HG02870 (cell line): ENCODE measurements at regions not wholly inside any gene's neighbourhood (a gene's known extent, or its start where the extent isn't known, plus 50 kb on each side); places are given as distances from the start of the nearest gene placed in this dataset.

Source experiments
- ATAC-seq: cut with Tn5 transposase; IDR thresholded peaks from one replicate; pipeline ENCODE4 v1.9.1; 2021; ENCODE audit warnings: mild to moderate bottlenecking, moderate library complexity; ENCODE audit not compliant: unreplicated experiment

DNA sequence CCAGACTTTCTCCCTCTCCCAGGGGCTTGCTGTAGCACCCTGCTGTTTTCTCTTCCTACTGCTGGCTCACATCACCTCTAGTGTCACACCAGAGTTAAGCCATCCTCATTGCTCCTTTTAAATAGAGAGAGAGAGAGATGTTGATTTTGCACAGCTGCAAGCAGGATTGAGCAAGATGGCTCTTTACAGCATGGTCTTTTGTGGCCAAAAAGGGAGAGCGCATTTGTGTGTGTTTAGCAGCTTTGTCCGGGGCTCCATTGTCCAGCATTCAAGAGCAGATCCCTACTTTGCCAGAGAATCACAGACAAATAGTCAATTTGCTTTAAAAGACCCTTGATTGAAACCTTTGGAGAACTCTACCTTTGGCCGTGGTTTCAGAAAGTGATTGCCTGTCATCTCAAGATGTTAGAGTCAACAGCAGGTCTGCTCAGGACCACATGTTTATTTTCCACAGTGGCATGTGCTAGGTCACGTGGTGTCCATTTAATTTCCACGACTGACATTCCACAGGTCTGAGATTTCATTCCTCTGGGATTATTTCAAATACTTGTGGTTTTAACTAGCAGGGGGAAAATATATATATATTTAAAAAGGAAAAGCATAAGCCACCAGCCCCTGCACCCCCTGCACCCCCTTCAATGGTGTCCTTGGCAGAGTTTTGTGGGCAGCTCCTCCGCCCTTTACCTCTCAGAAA lies 359.9 kb upstream of the SLC14A2 start:
- no peak for ATAC-seq

DNA sequence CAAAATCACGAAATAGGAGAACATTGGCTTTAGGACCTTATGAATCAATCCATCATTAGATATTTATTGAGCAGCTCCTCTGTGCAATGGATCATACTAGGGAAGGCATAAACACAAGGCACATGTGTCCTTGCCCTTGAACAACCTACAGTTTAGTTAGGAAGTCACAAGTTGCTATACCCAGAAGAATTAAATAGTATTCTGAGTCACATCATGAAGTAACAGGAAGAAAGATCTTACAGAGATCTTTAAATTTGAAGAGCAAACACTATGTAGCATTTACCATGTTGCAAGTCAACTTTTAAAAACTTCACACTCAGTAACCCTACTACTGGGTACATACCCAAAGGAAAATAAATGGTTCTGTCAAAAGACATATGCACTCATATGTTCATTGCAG lies 355.2 kb upstream of the SLC14A2 start:
- no peak for ATAC-seq

DNA sequence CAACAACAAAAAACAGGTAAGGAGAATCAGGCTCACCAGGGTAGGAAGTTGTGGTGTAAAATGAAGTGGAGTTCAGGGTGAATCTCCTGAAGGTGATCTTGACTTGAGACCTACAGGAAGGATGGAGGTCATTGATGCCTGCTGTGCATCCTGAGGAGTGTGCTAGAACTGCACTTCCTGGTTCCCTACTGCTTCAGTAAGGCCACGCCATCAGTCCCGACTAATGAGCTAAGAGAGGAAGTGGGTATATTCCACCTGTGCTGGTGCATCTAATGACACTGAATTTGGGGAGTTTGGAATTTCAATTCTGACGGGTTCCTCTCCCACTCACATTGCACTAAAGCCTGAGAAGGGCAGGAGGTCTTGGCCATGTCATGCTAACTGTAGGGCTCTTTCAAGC lies 349.3 kb upstream of the SLC14A2 start:
- ATAC-seq, result no peak

DNA sequence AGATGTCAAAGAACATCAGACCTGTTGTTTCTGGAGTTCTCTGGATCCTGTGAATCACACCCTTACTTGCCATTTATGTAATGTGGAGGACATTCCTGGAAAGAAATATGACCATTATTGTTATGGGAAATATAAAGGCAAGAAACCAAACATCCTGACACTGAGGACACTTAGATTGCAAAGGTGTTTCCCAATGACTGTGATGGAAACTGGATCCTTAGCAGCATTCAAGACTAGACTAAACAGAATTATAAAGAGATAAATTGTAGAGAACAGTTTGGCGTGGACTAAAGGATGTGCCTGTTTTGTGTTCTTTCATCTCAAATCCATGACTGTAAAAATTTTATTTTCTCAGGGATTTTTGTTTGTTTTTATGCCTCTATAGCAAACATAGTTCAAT lies 347.7 kb upstream of the SLC14A2 start:
- no peak for ATAC-seq

DNA sequence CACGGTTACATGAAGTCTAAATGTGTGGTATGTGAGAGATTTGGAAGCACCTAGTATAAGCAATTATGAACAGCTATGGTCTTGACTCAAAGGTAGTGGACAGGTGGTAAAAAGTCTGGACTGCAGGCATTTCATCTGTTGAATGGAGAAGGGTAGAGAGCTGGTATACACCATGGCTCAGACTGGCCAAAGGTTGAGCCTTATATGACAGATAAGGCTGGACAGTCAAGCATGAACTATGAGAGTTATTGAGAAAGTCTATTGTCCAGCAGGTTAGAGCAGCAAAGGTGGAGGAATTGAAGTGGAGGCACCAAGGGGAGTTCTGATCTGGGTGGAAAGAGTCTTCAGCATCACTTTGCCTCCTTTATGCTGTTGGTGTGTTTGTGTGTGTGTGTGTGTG lies 346.7 kb upstream of the SLC14A2 start:
- ATAC-seq, result no peak

DNA sequence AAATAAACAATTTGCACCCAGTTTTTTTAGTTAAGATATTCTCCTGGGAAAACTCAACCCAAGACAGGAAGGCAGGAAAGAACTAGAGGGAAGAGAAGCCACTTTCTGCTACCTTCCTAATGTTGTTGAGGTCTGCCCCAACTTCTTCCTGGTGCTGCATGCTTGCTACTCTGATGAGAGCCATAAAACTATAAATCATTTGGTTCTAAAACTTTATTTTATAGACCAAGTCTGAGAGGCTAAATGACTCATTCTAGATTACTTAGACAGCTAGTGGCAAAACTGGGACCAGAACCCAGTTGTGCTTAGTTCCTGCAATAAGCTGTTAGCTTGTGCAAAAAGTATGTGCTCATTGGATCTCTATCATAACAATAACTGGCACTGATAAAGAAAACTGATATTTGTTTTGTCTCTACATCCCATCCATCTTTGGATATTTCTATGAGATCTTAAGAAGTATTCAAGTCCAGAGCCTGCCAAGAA lies 344.9 kb upstream of the SLC14A2 start:
- no peak for ATAC-seq

DNA sequence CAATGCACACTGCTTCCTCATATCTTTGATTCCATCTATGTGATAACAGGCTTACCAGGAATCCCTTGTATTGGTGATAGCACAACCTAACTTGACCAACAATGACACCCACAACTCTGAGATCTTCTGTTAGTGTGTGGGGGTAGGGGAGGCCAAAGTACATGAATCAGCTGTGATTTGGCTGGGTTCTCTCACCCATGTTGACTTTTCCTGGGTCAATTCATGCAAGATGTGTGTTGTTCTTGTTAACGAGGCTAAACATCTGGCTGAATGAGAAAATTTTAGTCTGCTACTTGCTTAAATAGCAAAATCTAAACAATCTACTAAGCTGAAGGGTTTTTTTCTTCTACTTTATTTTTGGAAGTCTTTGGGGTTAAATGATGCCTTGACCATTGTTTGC lies 341.2 kb upstream of the SLC14A2 start:
- no peak for ATAC-seq

DNA sequence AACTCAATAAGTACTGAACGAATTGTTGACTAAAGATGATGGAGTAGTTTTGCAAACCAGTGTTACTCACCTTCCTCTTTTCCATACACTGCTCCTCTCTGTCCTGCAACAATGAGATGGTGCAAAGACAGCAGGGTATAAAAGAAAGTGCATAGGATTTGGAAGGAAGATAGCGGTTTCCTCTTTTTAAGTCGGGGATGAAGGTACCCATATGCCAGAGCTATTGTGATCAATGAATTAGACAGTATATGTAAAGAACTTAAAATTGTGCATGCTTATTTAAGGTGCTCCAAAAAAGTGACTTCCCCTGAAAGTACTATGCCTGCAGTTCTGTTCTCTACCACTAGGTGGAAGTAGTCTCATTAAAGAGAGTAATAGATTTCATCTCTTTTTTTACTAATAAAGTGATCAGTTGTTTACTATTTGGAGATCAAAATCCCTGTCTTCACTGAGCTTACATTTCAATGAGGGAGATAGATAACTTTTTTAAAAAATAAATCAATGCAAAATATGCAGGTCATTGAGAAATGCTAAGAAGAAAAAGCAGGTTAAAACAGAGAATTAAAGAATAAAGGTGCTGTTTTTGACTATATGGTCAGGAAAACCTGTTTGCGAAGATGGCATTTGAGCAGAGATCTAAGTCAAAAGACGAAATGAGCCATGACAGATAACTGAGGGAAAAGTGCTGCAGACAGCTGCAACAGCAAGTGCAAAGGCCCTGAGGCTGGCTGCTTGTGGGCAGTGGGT lies 339.7 kb upstream of the SLC14A2 start:
- ATAC-seq, result no peak

DNA sequence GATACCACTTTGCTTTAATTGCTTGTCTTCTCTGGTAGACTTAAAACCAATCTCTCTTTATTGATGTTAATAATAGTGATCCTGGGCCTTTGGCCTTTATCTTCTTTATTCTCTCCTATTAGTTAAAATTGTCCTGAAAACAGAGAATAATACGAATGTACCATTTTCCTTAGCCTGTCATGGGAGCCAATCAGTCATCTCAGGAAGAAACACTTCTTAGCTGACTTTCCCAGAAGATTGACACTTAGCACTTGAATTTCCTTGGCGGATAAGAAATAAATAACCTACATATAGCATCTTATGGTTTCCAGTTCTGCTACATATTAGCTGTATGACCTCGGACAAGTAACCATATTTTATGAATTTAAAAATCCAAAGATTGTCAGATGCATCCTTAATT lies 338.4 kb upstream of the SLC14A2 start:
- no peak for ATAC-seq

DNA sequence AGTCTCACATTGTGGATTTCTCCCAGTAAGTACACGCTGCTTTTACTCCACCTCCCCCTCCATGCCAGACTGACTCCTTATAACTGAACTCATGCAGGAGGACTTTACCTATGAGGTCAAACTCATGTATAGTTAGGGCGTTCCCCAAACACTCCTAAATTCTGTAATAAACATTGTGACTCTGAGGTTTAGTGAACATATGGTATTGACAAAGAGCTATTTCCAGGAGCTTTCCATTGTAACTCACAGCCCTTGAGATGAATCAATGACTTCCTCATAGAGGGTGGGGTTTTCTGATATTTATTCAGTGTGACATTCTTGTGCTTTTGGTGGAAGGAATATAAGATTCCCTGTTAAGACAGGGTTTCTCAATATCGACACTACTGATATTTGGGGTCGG lies 337.4 kb upstream of the SLC14A2 start:
- ATAC-seq, result no peak

DNA sequence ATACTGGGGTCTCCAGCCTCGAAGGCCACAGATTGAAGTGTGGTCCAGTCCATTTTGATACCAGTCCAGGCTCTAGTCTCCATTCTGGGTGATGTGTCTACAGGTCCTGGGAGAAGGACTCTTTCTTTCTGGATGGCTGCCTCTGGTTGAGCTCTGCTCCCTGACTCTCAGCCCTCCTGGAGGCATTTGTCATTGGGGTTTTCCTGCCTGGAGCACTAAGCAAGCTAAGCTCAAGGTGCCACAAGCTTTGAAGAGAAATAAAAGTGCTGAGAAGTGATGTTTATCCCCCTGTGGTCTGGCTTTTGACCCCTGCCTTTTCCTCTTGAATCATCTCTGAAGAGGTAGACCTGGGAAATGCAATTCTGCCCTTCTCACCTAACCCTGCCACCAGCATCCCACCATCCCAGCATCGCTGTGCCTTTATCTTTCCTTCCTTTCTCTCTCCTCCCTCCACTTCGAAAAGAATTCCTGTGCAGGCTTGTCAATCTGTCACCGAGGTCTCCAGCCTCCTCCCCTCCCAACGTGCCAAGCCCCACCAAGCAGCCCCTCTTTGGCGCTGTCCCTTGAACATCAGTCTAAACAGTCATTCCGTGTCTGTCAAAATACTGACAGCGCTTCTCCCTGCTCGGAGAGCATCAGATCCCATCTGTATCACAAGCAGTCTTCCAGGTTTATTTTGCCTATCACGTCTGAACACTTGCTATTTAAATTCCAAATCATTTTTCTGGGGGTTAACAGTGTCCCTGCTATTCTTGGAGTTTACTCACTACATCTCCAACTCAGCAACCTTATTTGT lies 334.6 kb upstream of the SLC14A2 start:
- ATAC-seq, result no peak

DNA sequence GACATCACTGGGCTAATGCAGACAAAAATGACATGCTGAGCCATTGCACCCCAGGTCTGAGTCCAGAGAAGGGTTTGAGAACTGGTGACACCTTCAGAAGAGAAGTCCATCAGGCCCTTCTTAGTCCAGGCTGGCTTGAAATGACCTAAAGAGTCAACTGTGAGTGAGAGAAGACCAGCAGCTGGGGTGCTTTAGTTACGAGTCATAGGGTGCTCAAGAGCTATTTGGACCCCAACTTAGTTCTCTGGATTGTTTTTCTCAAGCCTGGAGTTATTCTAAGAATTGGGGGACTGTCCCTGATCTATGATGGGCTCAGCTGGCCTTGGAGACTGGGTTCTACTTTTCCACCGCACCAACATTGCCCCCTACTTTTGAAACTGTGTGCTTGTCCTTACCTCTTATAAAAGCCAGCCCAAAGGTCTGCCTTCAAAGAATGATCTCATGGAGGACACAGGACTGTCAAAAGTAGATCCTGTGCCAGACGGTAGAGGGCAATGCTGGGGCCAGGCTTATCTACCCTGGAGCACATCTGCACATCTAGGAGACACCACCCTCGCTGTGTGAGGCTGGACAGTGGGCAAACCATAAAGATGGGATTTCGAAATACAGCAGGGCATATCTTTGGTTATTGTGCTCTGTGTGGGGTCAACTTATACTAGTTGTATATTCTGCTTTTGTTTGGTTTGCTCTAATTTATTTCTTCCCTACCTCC lies 333.0 kb upstream of the SLC14A2 start:
- no peak for ATAC-seq

DNA sequence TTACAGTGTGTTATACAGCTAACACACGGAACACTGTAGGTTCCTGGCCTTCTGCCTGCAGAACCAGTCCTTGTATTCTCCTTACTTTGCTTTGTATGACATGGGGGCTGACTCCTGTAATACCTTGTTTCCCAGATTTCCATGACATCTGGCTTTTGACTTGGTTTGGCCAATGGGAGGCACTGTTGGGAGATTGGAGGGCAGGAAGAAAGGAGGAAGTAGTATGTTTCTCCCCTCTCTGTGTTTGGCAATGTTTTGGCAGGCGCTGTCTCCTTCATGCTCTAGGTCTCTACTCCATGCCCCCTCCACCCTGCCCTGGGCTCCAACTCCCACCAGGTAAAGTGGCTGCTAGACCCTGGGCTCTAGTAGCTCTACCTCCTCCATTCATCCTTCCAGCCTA lies 331.1 kb upstream of the SLC14A2 start:
- ATAC-seq, result no peak

DNA sequence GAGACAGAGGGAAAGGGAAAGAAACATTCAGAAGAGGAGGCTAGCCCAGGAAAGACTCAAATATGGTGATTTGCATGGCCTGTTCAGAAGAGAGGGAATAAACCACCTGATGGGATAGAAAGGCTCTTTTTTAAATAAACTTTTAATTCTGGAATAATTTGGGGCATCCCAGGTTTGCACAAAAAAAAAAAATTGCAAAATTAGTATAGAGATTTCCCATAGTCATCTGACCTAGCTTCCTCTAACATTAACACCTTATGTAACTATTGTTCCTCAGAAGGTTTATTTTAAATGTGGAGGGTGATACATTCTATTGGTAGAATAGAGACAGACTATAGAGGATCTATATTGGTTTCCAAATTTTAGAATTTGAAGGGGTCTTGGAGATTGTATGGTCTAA lies 330.4 kb upstream of the SLC14A2 start:
- ATAC-seq, result no peak

DNA sequence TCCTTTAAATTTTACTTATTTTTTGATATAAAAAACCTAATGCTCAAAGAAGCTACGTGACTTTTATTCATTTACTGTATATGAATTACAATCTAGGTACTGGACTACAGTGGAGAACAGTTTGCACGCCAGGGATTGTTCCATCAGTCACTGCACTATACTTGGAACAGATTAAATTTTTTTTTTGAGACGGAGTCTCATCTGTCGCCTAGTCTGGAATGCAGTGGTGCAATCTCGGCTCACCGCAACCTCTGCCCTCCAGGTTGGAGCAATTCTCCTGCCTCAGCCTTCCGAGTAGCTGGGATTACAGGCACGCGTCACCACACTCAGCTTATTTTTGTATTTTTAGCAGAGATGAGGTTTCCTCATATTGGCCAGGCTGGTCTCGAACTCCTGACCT lies 330.0 kb upstream of the SLC14A2 start:
- no peak for ATAC-seq

DNA sequence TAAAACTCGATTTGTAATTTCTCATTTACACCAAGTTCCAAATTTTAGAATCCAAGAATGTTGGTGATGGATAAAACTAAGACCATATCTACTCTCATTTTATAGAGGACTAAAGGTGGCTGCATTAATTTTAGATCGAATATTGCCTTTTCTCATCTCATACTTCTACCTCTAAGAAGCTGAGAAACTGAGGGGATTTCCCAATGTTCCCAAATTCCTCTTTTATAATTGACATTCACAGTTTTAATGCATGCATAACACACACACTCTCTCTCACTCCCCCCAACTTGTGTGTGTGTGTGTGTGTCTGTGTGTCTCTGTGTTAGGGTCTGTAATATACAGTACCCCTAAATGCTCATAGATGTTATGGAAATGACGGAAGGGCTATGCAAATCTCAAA lies 328.8 kb upstream of the SLC14A2 start:
- ATAC-seq, result no peak

DNA sequence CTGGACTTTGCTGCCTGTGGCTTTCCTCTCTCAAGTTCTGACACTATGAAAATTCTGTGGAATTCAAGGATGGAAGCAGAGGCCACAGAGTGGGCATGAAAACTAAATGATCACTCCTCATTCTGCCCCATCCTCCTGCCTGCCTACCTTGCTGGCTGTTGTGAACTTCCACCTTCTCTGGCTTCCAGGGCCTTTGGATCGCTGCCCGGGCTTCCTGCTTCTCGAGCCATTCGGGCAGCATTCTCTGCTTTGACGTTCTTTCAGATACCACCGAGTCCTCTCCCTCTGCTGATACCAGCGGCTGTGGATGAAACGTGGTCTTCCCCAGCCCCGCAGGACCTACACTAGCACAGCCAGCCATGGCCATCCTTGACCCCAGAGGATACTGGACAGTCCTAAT lies 327.7 kb upstream of the SLC14A2 start:
- no peak for ATAC-seq

DNA sequence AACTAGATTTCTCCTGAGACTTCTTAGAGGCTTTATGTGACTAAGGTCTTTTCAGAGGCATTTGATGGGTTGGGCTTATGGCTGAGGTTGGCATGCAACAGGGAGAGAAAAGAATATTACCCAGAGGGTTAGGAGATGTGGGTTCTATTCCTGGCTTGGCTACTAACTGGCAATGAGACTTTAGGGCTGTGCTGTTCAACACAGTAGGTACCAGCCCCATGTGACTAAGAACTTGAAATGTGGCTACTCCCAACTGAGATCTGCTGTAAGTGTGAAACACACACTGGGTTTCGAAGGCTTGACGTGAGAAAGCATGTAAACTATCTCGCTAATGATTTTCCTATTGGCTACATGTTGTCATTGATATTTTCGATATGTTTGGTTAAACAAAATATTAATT lies 324.9 kb upstream of the SLC14A2 start:
- ATAC-seq, result no peak

DNA sequence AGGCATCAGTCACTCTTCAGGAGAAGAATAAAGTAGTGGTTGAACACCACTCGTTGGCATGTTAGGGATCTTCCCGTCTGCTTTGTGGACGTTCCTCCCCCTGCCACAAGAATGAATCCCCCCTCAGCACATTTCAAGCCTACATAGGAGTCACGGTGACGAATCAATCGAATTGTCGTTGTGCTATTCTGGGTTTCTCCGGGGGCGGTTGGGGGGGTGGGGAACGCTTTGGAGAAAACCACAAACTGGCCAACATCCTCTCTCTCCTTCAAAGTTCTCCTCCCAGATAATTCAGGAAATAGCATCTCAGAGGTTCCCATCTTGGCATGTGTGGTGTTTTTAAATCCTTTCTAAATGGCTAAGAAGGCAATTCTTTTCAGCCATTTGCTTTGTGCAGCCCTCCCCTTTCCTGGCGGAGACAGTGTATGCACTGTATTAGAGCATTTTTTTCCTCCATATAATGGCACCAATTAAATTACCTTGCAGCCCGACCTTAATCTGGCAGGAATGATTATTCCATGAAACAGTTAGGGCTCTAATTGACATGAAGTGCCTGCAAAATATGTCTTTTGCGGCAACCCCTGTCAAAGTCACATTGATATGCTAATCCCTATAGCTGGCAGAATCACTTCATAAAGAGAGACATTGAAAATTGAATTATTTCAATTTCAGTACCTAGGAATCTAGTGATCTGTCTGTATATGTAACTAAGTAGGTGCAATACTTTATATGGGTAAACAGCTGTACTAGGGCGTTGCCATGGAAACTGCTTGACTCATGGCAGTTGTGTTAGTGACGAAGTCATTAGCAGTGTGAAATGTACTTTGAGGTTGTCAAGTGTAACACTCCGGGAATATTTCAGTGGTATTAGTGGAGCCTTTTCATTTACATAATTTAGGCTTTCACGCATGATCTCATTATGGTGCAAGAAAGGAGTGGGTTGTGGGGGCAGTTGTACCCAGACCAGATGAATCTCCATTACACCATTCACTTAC lies 323.4 kb upstream of the SLC14A2 start:
- ATAC-seq, result no peak

DNA sequence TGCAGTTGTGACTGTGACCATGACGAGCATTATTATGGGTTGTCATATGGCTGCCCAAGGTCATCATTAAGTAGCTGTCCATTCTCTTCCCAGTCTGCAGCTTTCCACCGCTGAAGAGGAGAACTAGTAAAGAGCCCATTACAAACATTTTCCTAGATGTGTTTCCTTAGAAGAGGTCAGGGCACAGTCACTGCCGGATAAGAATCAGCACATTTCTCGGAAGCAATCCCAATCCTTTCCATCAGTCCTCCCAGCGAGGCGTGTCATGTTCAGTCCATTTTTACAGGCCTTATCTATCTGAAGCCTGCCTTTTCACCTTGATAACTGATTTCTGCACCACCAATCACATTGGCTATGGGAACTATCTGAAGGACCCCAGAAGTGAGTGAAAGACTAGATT lies 319.9 kb upstream of the SLC14A2 start:
- no peak for ATAC-seq
